NCI-H226 (cell line): ENCODE measurements at regions not wholly inside any gene's neighbourhood (a gene's known extent, or its start where the extent isn't known, plus 50 kb on each side); places are given as distances from the start of the nearest gene placed in this dataset.

Source experiments
- DNase-seq: peaks from one replicate; pipeline ENCODE4 v3.0.0-alpha.2; 2015

DNA sequence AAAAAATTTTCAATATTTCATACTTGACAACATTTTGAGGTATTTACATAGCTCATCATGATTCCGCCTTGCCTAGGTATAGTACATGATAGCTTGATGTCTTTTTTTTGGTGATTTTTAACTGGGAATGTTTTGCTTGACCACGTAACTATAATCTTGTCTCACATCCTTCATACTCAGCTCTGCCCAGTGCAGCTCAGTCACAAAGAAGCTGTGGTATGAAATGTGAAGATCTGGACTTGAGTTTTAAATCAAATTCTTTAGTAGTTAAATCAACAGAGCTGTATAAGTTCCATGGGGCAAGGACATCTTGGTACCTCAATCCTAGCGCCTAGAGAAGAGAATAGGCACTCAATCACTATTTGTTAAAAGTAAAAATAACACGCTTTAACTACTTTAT, 276.3 kb upstream of the DKK2 start:
- peak; percentile 36 for DNase-seq

DNA sequence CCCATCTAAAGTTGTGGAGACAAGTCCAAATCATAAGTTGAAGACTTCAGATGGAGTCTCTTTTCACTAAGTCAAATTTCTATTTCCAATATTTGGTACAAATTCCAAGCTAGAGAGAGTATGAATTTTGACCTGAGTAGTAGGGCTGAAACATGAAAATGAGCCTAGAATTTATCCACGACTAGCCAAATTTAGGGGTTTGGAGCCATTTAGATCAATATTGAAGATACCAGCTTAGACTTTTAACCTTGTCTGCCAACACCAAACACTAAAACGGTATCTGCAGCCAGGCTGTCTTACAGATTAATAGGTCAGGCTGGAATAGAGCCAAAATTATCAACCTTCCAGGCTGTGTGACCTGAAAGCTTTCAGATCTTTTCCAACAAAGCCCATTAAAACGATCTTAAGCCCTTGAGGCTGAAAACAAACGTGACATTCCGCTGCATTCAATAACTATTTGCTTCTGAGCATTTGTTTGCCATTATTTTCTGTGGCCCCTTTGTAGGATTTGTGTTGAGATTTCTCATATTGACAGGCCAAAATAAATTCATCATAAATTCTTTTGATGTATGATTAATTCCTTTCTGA, 268.7 kb upstream of the DKK2 start:
- DNase-seq = no peak

DNA sequence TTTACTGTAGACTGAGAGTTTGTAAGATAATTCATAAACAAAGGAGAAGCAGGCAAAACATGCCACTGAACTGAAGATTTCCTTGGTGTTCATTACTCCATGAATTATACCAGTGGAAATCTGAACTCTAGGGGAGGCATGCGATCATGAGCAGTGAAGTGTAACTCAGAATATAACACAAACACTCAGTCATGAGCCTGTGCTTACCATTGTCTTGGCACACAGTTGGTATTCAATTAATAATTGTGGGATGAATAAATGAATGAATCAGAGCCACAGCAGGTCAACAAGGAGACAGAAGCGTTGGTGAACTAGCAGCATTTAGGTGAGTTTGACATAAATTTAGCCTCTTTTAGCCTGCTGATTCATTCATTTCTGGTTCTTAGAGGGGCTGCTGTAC, 263.5 kb upstream of the DKK2 start:
- DNase-seq = no peak

DNA sequence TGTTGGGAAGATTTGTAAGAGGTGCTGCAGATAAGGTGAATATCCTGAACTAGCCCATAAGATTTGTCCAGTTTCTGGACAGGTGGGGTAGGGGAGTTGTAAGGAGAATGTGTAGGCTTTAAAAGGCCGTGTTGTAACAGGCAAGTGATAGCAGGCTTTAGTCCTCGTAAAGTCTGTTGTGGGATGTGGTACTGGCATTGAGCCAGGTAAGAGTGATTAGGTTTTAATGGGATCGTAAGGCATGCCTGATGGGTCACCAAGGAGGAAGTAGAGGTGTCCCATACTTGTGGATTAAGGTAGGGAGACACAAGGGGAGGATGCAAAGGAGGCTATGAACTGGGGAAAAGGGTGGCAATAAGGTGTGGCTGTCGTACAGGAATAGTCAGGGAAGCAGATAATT, 256.9 kb upstream of the DKK2 start:
- no peak for DNase-seq

DNA sequence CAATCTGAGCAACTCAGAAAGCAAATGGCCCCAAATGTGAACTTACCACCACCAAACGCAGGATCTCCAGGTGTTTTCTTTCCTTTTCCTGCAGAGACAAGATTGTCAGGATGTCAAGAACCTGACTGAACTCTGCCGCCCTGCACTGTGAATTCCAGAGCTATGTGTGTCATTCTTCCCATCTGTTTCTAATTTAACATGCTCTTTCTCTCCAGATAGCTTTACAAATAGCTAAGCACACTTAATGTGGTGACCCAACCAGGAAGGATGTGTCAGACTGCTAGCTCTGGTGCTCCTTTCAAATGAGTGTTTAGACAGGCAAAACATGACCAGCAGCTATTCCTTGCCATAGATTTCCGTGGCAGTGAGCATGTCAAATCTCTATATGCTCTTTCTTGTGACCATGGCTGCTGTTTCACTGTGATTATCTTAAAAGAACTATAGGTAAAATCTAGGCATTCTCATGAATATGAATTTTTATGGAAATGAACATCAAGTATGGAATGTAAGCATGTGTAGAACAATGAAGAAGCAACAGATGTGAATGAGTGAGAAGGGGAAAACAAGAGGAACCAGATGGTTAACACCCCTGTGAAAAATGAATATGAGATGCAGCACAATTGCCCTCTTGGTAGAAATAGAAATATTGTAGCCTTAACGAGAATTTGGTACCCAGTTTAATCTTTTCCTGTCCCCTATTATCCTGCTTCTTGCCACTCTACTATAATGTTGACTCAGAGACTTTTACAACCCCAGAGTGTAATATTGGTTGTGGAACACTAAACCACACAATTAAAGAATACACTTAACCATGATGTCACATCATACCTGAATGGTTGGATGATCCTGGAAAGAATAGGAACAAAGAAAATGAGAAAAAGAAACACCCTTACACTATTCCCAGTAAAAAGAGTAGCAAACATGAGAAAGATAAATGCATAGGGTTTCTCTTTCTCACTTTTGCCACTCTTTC, 247.8 kb upstream of the DKK2 start:
- DNase-seq = peak; percentile 63

DNA sequence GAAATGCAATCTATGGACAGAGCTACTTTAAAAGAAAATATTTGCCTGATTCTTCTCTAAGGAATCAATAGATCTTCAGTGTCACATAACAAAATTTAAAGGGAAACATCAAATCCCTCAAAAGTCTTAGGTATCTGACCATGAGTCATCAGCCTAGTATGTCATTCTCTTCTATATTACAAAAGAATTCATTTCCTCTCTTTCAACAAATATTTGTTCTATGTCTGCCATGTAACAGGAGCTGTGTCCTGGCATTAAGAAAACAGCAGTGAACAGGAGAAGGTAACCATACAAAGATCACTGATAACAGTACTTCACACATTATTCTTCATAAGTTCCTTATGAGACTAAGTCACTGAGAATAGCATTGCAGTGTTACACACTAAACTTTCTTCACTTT, 243.6 kb upstream of the DKK2 start:
- peak; percentile 40 for DNase-seq

DNA sequence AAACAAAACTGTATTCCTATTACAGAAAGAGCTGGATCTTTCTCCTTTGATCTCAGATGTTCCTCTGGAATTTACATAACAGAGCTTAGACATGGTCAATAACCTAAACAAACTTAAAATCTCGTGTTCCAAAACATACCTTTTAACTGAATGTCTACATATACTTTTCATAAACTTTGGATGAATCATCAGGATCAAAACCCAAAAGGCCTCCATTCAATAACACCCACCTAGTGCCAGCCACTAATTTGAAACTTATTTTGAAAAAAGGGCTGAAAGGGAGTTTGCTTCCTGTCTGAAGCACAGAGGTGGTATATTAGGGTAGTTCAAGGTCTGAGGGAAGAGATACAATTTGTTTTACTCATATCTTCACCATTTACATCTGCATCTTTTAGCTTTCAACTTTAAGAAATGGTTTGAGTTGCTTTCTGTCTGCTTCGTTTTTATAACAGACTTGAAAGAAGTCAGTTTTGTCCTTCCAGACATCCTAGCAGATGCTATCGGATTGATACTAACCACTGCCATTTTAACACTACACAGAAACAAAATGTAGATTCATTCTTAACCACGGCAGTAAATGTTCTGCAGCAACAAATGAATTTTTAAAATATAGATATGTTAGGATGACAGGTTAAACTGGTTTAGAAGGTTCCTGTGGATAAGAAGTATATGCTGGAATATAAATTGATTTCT, 242.8 kb upstream of the DKK2 start:
- DNase-seq = no peak

DNA sequence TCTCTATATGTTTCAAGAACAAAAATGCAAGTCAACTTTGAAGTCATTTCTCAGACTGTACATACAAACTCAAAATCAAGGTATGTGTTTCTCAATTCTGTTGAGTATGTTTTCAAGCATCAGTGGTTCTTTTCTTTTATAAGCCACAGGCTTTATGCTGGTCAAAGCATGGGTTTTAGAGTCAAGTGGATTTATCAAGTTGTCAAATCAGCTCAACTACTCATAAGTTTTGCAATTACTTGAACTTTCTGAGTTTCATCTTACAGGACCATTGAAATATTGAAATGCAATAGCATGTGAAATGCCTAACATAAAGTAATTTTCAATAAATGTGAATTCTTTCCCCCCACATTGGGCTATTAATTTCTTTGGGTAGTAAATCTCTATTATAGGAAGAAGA, 239.9 kb upstream of the DKK2 start:
- DNase-seq = no peak

DNA sequence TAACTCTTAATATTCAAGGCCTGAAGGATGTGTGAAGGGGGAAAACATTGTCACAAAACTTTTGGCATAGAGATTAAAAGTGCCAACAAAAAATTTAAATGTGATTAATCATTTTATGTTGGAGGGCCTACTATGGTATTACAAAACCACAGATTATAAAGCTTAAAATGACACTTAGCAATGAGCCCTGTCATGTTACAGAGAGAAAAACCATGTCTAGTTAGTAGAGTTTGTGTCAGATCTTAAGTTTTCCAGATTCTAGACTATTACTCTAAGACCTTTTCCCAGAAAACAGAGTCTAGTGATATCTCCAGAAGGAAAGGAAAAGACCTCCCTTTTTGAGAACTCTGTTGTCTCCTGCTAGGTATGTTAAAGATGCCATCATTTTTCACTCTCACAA, 239.1 kb upstream of the DKK2 start:
- no peak for DNase-seq

DNA sequence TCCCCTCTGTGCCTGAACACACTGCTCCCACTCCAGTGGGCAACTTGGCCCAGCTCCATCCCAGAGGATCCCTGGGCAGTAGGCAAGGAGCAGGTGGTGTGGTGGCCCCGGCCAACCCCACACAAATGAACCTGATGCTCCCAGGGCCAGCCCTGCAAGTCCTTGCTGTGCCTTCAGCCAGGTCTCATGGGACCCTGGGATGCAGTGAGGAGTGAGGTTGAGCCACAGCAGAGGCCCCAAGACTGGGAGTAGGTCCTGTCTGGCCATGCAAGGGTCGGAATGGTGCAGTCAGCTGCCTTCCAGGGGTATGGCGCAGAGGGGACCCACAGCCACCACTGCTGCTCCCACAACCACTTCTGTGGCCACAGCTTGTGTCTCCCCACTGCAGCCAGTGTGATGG, 234.5 kb upstream of the DKK2 start:
- no peak for DNase-seq

DNA sequence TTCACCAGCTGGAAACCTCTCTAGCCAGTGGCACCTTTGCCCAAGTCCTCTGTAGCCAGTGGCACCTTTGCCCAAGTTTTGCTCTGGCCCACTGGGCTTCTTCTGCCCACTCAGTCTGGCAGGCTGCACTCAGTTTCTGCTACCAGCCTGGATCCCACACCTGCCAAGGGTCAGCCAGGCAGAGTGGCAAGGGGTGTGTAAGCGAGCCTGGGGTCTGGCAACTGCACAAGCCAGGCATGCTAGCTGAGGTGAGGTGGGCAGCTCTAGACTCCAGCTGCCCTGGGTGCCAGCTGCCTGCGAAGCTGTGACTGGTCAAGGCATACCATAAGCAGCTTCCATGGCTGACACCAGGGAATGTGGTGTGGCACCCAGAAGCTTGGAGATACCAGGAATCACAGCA, 233.1 kb upstream of the DKK2 start:
- no peak for DNase-seq

DNA sequence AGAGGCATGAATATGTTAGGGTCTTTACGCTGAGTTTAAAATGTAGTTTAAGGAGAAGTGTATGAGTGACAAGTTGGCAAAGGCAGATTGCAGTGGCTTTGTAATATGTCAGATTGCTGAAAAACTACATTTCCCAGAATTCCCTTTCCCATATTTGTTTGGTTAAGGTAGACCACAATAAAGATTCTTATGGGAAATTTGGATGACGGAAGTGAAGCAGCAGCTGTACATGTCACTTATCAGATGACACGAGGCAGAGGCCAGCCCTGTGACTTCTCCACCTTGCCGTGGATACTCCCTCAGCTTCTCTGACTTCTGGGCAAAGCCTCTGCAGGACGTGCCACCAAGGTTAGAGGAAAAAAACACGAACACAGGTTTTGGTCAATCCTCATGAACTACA, 229.7 kb upstream of the DKK2 start:
- no peak for DNase-seq

DNA sequence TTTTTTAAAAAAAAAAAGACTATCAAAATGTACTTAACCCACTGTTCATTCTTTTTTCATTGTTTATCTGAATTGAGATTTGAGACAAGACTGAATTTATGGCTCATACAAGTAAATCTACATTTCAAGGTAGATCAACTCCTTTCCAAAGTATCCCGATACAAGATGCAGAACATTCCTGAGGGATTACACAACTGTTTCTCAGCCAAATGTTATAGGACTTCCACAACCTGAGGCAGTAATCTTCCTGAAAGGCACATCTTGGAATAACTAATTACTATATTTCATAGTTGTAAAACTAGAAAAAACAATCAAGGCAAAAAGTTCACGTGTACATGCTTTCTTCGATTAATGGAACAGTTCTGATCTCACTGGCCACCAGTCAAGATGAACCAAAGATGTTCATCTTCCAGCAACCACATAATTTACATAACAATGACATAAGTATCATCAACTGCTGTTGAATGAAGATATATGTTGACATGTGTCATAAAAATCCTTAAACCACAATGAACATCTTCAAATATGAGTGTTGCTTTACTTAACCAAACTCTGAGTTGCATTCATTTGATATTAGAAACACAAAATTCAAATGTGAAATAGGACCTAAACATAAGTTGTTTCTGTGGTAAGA, 225.2 kb upstream of the DKK2 start:
- DNase-seq = peak; percentile 74

DNA sequence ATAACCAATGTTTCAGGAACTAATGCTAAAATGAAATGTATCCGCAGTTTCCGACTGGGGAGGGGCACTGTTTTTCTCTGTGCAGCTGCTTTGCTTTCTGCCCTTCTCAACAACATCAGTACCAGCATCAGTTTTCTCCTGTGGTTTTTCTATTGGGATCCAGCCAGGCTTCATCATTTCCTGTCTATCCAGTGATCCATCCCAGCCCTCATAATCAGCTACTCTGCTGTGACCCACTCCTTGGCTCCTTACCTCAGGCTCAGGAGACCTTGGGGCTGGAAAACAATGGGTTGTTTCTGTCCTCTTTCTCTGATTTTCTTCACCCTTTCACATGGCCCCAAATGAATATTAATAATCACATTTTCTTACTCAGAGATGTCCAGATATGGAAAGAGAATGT, 222.2 kb upstream of the DKK2 start:
- DNase-seq = peak; percentile 69

DNA sequence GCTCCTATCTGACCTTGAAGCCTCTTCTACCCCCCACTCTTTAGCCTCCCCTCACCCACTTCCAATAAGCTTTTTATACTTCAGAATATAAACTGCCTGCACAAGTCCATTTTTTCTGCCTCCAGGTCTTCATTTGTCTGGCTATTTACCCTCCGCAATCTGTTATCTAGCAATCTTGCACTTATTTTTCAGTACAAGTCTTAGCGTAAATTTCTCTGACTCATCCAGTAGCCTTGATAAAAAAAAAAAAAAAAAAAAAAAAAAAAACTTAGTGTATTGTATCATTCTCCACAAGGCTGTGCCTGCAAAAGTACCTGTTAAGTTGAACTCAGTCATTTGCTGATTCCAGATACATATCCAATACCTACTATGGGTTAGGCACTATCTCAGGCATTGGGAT, 219.5 kb upstream of the DKK2 start:
- no peak for DNase-seq

DNA sequence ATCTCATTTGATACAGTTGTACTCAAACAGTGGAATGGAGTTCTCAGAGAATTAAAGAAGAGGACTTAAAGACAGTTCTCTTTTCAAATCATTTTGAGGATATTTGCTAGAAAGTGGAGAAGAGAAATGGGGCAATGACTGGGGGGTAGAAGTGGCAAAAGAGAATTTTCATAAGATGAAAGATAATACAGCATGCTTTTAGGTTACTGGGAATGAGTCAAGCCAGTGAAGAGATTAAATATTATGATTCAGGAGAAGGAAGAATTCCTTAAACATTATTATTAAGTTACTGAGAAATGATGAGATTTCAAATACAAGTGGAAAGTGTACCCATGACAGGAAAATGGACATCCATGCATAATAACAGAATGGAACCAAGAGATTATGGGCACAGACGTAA, 219.0 kb upstream of the DKK2 start:
- peak; percentile 40 for DNase-seq

DNA sequence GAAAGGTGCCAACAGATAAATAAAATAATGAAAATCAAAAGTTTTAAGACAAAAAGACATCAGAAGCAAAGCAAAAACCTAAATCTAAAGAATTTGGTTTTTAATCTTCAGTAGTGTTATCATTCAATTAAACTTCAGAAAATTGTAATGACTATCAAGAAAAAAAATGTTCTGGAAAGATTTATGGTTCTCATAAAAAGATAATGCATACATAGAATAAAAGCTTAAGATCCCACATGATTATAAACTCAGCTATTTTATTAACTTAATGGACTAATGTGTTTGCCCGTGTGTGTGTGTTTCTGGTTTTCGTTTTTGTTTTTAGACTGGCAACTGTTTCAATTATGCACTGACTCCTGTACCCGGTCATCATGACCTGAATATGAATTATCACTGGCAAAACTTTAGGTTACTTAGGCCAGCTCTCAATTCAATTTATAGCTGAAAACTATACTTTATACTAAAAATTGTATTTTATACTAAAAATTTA, 217.5 kb upstream of the DKK2 start:
- no peak for DNase-seq

DNA sequence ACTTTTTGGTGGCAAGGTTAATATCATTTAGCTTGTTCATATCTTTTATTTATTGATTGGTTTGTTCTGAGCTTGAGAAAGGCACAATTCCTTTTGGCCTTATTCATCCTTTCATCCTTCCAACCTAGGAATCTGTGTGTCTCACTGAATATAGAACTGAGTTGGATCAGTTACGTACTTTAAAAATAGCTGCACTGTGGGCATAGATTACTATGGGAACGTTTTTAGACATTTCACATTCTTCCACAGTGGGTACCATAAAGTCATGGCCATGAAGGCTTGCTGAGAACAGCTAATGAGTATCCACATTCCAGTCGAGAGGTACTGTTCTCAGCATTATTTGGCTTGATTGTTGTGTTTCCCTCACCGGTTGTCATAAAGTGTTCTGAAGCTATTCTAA, 217.0 kb upstream of the DKK2 start:
- no peak for DNase-seq

DNA sequence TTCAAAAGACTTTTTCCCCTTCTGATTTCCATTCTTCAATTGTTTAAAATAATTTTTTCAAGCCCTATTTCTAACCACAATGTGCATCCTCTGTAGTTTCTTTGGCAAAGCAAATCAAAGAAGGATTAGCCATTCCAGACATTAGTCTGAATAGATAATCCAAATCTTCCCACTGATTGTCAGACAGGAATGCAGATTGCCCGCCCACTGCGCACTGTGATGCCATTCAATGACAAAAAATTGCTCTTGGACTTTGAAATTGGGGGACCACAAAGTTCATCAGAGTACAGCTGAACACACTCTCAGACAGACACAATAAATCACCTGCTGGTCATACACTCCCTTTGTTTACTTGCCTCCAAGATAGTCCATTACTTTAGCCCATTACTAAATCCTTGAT, 216.5 kb upstream of the DKK2 start:
- DNase-seq = no peak

DNA sequence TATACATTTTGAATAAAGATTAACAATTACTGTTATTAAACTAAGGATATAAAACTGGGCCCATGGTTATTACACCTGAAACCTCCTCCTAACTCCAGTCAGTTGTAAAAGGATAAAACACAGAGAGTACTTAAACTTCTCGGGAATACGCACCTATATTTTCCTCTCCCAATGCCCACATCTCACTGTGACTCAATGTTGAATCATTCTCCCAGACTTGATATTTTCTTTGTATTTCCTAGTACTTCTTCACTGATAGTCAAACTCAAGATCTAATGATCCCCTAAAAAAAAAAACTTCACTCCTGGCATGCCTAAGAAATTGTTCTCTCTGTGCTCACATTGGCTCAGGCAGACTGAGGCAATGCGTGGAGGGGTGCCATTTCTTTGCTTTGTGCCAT, 212.5 kb upstream of the DKK2 start:
- no peak for DNase-seq

DNA sequence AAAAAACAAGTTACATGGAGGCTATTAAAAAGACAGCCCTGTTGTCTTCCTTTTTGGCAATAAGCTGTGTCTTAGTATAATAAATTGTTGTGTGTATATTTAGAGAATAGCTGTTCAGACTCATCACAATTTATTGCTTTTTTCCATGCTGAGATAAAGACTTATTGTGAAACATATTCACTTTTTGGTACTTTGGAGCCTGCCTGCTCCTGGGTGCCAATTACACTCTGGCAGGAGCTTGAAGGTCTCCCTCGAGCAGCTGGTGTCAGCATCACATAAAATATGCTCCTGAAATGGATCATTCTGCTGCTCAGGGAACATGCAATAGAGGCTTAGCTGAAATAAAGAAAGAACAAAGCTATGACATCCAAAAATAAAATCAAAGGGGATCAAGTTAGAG, 211.6 kb upstream of the DKK2 start:
- no peak for DNase-seq

DNA sequence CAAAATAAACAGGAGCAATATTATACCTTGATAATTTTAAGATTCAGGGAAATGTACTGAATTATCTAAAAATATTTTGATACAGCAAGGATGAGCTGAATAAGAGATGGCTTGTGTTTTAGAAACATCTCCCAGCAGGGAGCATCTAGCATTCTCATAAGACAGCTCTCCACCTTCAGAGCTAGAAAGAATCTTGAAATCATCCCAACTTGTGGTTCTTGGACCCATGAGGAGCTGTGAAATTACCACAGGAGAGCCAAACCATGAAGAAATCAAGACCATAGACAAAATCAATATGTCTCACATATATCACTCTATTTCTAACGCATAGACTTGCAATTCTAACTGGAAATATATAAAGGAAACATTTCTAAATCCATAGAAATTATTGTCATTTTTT, 210.6 kb upstream of the DKK2 start:
- DNase-seq = no peak

DNA sequence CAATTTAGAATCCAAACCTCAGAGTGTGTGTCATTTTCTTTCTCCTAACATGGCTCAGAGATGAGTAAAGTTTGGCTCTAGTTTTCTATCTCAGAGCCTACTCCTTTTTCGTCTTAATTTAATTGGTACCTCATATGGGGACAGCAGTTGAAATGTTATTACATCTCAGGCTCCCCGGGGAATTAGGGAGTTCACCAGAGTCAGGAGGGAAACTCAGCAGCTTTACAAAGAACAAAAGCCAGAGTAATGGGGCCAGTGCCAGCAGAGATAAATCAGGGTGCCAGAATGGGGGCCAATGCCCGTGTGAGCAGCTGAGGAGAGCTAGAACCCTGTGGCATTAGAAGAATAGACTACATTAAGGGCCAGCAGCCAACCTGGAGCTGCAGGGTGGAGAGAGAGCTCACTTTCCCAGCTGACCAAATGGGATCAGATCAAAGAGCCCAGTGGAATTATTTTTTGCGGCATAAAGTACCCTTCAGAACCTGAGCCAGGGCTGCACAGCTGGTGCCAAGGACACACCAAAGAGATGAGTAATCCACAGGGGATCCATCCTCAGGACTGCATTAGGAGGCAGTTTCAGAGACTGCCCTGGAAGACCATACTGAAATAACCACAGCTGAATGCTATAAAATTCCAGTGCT, 207.1 kb upstream of the DKK2 start:
- no peak for DNase-seq
